ENCODE measurements at regions not wholly inside any gene's neighbourhood (a gene's known extent, or its start where the extent isn't known, plus 50 kb on each side); places are given as distances from the start of the nearest gene placed in this dataset.
"Not testable (repeated sequence)": the region's sequence is repeated elsewhere in the genome, so short reads cannot be mapped to it uniquely, and the experiment has no call there.

- Histone ChIP-seq H3K4me3 (ENCODE audit: low read length) (no peak overlapping the region), H3K9me3 (ENCODE audit: insufficient read depth, low read depth, low read length) (peaks cover 23% of the 10 kb centered on the region), H3K9ac (ENCODE audit: low read depth, low read length) (no peak overlapping the region), H3K36me3 (ENCODE audit: insufficient read depth, low read length) (no peaks in the 10 kb centered on the region), H3K4me1 (ENCODE audit: insufficient read depth, low read length) (no peaks in the 10 kb centered on the region), H3K27ac (ENCODE audit: low read depth, low read length) (no peak overlapping the region), H3K27me3 (ENCODE audit: insufficient read depth, low read length) (no peaks in the 10 kb centered on the region)
- WGBS = no CpG with 5 or more reads among the region's 1 CpG
Measured at GRCh38 chr5:114716955-114717354, 355.1 kb downstream of the KCNN2 start.

DNA sequence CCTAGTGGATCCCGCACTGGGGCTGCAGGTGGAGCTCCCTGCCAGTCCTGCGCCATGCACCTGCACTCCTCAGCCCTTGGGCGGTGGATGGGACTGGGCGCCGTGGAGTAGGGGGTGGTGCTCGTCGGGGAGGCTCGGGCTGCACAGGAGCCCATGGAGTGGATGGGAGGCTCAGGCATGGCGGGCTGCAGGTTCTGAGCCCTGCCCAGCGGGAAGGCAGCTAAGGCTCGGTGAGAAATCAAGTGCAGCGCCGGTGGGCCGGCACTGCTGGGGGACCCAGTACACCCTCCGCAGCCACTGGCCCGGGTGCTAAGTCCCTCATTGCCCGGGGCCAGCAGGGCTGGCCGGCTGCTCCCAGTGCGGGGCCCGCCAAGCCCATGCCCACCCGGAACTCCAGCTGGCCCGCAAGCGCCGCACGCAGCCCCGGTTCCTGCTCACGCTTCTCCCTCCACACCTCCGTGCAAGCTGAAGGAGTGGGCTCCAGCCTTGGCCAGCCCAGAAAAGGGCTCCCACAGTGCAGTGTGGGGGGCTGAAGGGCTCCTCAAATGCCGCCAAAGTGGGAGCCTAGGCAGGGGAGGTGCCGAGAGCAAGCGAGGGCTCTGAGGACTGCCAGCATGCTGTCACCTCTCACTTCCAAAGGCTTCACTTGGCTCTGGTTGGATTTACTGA, 342.5 kb downstream of the KCNN2 start:
- H3K27me3 ChIP-seq (ENCODE audit: insufficient read depth, low read length); H3K4me1 ChIP-seq (ENCODE audit: insufficient read depth, low read length); H3K9me3 ChIP-seq (ENCODE audit: insufficient read depth, low read depth, low read length); H3K27ac ChIP-seq (ENCODE audit: low read depth, low read length); H3K4me3 ChIP-seq (ENCODE audit: low read length); H3K36me3 ChIP-seq (ENCODE audit: insufficient read depth, low read length); H3K9ac ChIP-seq (ENCODE audit: low read depth, low read length): not testable (repeated sequence)
- 97% methylated on average over 30 of the region's 31 CpGs for WGBS

GRCh38 chr5:114702731-114703130, 340.9 kb downstream of the KCNN2 start:
- Histone ChIP-seq H3K4me1 (ENCODE audit: insufficient read depth, low read length) (no peaks in the 10 kb centered on the region), H3K9me3 (ENCODE audit: insufficient read depth, low read depth, low read length) (no peaks in the 10 kb centered on the region), H3K27ac (ENCODE audit: low read depth, low read length) (no peak overlapping the region), H3K36me3 (ENCODE audit: insufficient read depth, low read length) (no peaks in the 10 kb centered on the region), H3K27me3 (ENCODE audit: insufficient read depth, low read length) (no peaks in the 10 kb centered on the region), H3K4me3 (ENCODE audit: low read length) (no peak overlapping the region), H3K9ac (ENCODE audit: low read depth, low read length) (no peak overlapping the region)
- 100% methylated on average over 1 of the region's 1 CpG for WGBS

DNA sequence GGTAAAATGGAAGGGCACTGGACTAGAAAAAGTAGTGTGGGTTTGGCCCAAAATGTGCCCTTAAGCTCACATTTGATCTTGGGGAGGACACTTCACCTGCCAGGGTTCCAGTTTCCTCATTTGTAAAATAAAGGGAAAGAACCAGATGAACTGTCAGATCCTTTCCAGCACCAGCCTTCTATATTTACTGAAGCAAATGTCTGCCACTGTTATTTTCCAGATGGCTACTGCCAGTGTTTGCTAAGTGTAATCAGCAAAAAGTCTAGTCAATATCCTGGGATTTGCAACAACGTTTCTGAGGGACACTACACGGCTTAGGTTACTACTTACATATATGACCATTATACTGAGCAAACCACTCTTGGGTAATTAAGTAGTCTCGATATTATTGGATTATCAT, 340.3 kb downstream of the KCNN2 start:
- 83% methylated on average over 3 of the region's 3 CpGs for WGBS

GRCh38 chr5:114700823-114701222, 339.0 kb downstream of the KCNN2 start:
- WGBS = 97% methylated on average over 3 of the region's 3 CpGs
- Histone ChIP-seq H3K9me3 (ENCODE audit: insufficient read depth, low read depth, low read length) (no peaks in the 10 kb centered on the region), H3K27ac (ENCODE audit: low read depth, low read length) (no peak overlapping the region)

More for the DNA sequence above, 340.3 kb downstream of the KCNN2 start:
- H3K4me3 ChIP-seq (ENCODE audit: low read length) = no peak overlapping the region
- H3K27me3 ChIP-seq (ENCODE audit: insufficient read depth, low read length) = no peaks in the 10 kb centered on the region
- H3K36me3 ChIP-seq (ENCODE audit: insufficient read depth, low read length) = no peaks in the 10 kb centered on the region
- no peaks in the 10 kb centered on the region for H3K4me1 ChIP-seq (ENCODE audit: insufficient read depth, low read length)
- H3K27ac ChIP-seq (ENCODE audit: low read depth, low read length) = no peak overlapping the region
- H3K9ac ChIP-seq (ENCODE audit: low read depth, low read length) = no peak overlapping the region
- H3K9me3 ChIP-seq (ENCODE audit: insufficient read depth, low read depth, low read length) = no peaks in the 10 kb centered on the region

DNA sequence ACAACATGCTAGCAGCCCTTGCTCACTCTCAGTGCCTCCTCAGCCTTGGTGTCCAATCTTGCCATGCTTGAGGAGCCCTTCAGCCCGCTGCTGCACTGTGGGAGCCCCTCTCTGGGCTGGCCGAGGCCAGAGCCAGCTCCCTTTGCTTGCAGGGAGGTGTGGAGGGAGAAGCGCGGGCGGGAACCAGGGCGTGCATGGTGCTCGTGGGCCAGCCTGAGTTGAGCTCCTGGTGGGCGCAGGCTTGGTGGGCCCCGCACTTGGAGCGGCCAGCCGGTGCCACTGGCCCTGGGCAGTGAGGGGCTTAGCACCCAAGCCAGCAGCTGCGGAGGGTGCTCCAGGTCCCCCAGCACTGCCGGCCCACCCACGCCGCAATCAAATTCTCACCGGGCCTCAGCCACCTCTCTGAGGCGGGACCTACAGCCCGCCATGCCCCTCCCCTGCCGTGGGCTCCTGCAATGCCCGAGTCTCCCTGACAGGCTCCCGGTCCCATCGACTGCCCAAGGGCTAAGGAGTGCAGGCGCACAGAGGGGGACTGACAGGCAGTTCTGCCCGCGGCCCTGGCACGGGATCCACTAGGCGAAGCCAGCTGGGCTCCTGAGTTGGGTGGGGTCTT, 333.5 kb downstream of the KCNN2 start:
- H3K9ac ChIP-seq (ENCODE audit: low read depth, low read length) = no peak overlapping the region
- no peak overlapping the region for H3K27ac ChIP-seq (ENCODE audit: low read depth, low read length)
- peaks cover 21% of the 10 kb centered on the region for H3K9me3 ChIP-seq (ENCODE audit: insufficient read depth, low read depth, low read length)
- no peaks in the 10 kb centered on the region for H3K4me1 ChIP-seq (ENCODE audit: insufficient read depth, low read length)
- H3K36me3 ChIP-seq (ENCODE audit: insufficient read depth, low read length) = no peaks in the 10 kb centered on the region
- H3K4me3 ChIP-seq (ENCODE audit: low read length) = no peak overlapping the region
- H3K27me3 ChIP-seq (ENCODE audit: insufficient read depth, low read length) = no peaks in the 10 kb centered on the region
- 95% methylated on average over 27 of the region's 27 CpGs for WGBS

More at GRCh38 chr5:114700823-114701222, 339.0 kb downstream of the KCNN2 start:
- no peak overlapping the region for H3K4me3 ChIP-seq (ENCODE audit: low read length)
- no peaks in the 10 kb centered on the region for H3K36me3 ChIP-seq (ENCODE audit: insufficient read depth, low read length)
- H3K27me3 ChIP-seq (ENCODE audit: insufficient read depth, low read length) = no peaks in the 10 kb centered on the region
- H3K9ac ChIP-seq (ENCODE audit: low read depth, low read length) = no peak overlapping the region
- H3K4me1 ChIP-seq (ENCODE audit: insufficient read depth, low read length) = no peaks in the 10 kb centered on the region

DNA sequence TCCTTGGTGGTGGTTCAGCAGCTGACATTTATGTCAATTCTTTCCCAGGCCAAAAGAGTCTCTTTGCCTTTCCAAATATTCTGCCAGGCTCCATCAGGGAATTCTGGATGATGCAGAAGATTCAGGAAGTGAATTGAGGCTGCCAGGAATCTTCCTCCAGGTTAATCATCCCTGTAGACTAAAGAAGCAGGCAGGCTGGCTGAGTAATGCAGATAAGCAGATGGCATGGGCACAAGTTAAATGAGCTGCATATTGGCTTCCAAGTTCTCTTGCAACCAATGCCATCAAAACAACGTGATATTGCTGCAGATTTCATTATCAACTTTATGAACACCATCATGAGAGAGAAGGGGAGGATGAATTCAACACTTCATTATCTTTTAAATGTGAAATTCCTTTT, 324.5 kb downstream of the KCNN2 start:
- H3K36me3 ChIP-seq (ENCODE audit: insufficient read depth, low read length) = no peaks in the 10 kb centered on the region
- H3K9me3 ChIP-seq (ENCODE audit: insufficient read depth, low read depth, low read length) = 0 out of 2 replicates have a peak, but pooled peaks cover 2% of the 10 kb centered on the region
- no peaks in the 10 kb centered on the region for H3K27me3 ChIP-seq (ENCODE audit: insufficient read depth, low read length)
- no peak overlapping the region for H3K27ac ChIP-seq (ENCODE audit: low read depth, low read length)
- no peaks in the 10 kb centered on the region for H3K4me1 ChIP-seq (ENCODE audit: insufficient read depth, low read length)
- H3K4me3 ChIP-seq (ENCODE audit: low read length) = no peak overlapping the region
- WGBS = 100% methylated on average over 1 of the region's 1 CpG
- no peak overlapping the region for H3K9ac ChIP-seq (ENCODE audit: low read depth, low read length)

GRCh38 chr5:114678778-114679177, 316.9 kb downstream of the KCNN2 start:
- no peaks in the 10 kb centered on the region for H3K9me3 ChIP-seq (ENCODE audit: insufficient read depth, low read depth, low read length)
- no peaks in the 10 kb centered on the region for H3K27me3 ChIP-seq (ENCODE audit: insufficient read depth, low read length)
- H3K4me1 ChIP-seq (ENCODE audit: insufficient read depth, low read length) = no peaks in the 10 kb centered on the region
- no peak overlapping the region for H3K9ac ChIP-seq (ENCODE audit: low read depth, low read length)
- no peak overlapping the region for H3K4me3 ChIP-seq (ENCODE audit: low read length)
- no CpG with 5 or more reads among the region's 1 CpG for WGBS
- no peaks in the 10 kb centered on the region for H3K36me3 ChIP-seq (ENCODE audit: insufficient read depth, low read length)
- H3K27ac ChIP-seq (ENCODE audit: low read depth, low read length) = no peak overlapping the region

DNA sequence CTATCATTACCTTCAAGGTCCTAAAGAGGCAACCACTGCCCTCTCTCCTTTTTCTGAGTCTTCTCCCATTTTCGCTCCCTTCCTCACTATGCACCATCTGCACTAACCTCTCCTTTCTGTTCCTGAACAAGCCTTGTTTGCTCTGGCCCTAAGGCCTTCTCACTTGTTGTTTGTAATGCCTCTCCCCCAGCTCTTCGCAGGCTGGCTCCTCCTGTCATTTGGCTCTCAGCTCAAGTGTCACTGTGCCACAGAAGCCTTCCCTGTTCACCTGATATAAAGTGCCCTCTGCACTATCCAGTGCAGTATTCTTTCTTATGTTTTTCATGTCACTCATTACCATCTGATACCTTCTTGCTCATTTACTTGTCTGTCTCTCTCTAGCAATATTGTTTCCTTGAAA, 303.7 kb downstream of the KCNN2 start:
- H3K4me1 ChIP-seq (ENCODE audit: insufficient read depth, low read length) = no peaks in the 10 kb centered on the region
- 0 out of 2 replicates have a peak, but pooled peaks cover under 1% of the 10 kb centered on the region for H3K9me3 ChIP-seq (ENCODE audit: insufficient read depth, low read depth, low read length)
- H3K9ac ChIP-seq (ENCODE audit: low read depth, low read length) = no peak overlapping the region
- H3K27me3 ChIP-seq (ENCODE audit: insufficient read depth, low read length) = no peaks in the 10 kb centered on the region
- H3K4me3 ChIP-seq (ENCODE audit: low read length) = no peak overlapping the region
- WGBS = 90% methylated on average over 2 of the region's 2 CpGs
- no peaks in the 10 kb centered on the region for H3K36me3 ChIP-seq (ENCODE audit: insufficient read depth, low read length)
- no peak overlapping the region for H3K27ac ChIP-seq (ENCODE audit: low read depth, low read length)

GRCh38 chr5:114660791-114661190, 298.9 kb downstream of the KCNN2 start:
- Histone ChIP-seq H3K9ac (ENCODE audit: low read depth, low read length) (no peak overlapping the region), H3K4me3 (ENCODE audit: low read length) (no peak overlapping the region), H3K27me3 (ENCODE audit: insufficient read depth, low read length) (no peaks in the 10 kb centered on the region), H3K9me3 (ENCODE audit: insufficient read depth, low read depth, low read length) (no peaks in the 10 kb centered on the region), H3K4me1 (ENCODE audit: insufficient read depth, low read length) (peaks cover 3% of the 10 kb centered on the region), H3K36me3 (ENCODE audit: insufficient read depth, low read length) (no peaks in the 10 kb centered on the region), H3K27ac (ENCODE audit: low read depth, low read length) (no peak overlapping the region)
- WGBS = 100% methylated on average over 1 of the region's 1 CpG

DNA sequence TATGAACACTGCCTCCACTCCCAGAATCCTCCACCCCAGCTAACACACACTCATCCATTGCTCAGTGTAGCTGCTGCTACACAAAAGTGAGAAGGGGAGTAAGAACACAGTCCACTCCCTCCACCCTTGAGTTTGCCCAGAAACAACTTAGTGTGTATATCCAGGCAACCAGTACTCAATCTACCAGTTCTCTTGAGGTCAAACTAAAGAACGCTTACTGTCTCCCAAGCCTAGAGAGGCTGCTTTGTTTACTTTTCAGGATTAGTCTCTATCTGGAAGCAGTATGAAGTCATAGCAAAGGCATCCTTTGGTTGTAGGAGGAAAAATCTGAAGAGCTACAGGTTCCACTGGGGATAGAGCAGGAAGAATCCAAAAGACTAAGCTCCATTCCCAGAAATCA, 296.3 kb downstream of the KCNN2 start:
- Histone ChIP-seq H3K4me1 (ENCODE audit: insufficient read depth, low read length) (peaks cover 3% of the 10 kb centered on the region), H3K4me3 (ENCODE audit: low read length) (no peak overlapping the region), H3K36me3 (ENCODE audit: insufficient read depth, low read length) (no peaks in the 10 kb centered on the region), H3K27me3 (ENCODE audit: insufficient read depth, low read length) (no peaks in the 10 kb centered on the region), H3K9me3 (ENCODE audit: insufficient read depth, low read depth, low read length) (no peaks in the 10 kb centered on the region), H3K27ac (ENCODE audit: low read depth, low read length) (no peak overlapping the region), H3K9ac (ENCODE audit: low read depth, low read length) (no peak overlapping the region)
- 91% methylated on average over 1 of the region's 1 CpG for WGBS
